ENCODE measurements at regions not wholly inside any gene's neighbourhood (a gene's known extent, or its start where the extent isn't known, plus 50 kb on each side); places are given as distances from the start of the nearest gene placed in this dataset.

GRCh38 chr13:40878823-40879222, 89.4 kb downstream of the SLC25A15 start:
- intact Hi-C loops (cut with DNase I, micrococcal nuclease): no loop called here
- Histone ChIP-seq H3K4me3 (ENCODE audit: low read length) (no peak overlapping the region), H3K27ac (ENCODE audit: low read depth in 1 of 2, low read length in 2 of 2) (no peak overlapping the region), H3K9me3 (ENCODE audit: control insufficient read depth in 1 of 2, insufficient read depth in 1 of 2, low read length in 2 of 2) (peaks cover 51 to 56% of the 10 kb centered on the region in 2 experiments), H3K27me3 (ENCODE audit: control insufficient read depth in 1 of 2, insufficient read depth in 2 of 2, low read length in 2 of 2) (no peaks in the 10 kb centered on the region), H3K36me3 (ENCODE audit: insufficient read depth, low read length) (peaks cover 41% of the 10 kb centered on the region), H3K4me1 (ENCODE audit: insufficient read depth, low read length) (peaks cover 8% of the 10 kb centered on the region)
- Mint-ChIP-seq H3K4me3 (no peak overlapping the region), H3K9me3 (peaks cover 10% of the 10 kb centered on the region), H3K36me3 (ENCODE audit: low read depth) (peaks cover 98% of the 10 kb centered on the region), H3K27ac (no peak overlapping the region), H3K4me1 (ENCODE audit: low read depth) (peaks cover 19% of the 10 kb centered on the region), H3K27me3 (no peaks in the 10 kb centered on the region)
- TF ChIP-seq CTCF (IDR thresholded peaks at IDR 0.05): no peak
- ChIA-PET POLR2A (no interaction called here), CTCF (interaction anchor here (0.5 kb wide), 1 partner anchor 160 kb away, joined by 3 read pairs; no protein-coding TSS in a partner anchor)
- DNase-seq (no peak), ATAC-seq (ENCODE audit: poor library complexity) (no peak)
